Parathyroid adenoma (tissue), 2 donors: ENCODE measurements at regions not wholly inside any gene's neighbourhood (a gene's known extent, or its start where the extent isn't known, plus 50 kb on each side); places are given as distances from the start of the nearest gene placed in this dataset.

Experiments used
- H2AFZ ChIP-seq: fragments of 300-600 bp; sonication (generic); one replicate; pipeline ENCODE4 v1.7.0; 2017; ENCODE audit warnings: antibody characterized with exemption, mild to moderate bottlenecking
- H3K27ac ChIP-seq: fragments of 300-600 bp; sonication (generic); one replicate; pipeline ENCODE4 v1.7.0; 2017
- H3K27me3 ChIP-seq: fragments of 300-600 bp; sonication (generic); one replicate; pipeline ENCODE4 v1.7.0; 2017; ENCODE audit warnings: low read length; ENCODE audit not compliant: control insufficient read depth, insufficient read depth
- H3K36me3 ChIP-seq: fragments of 300-600 bp; sonication (generic); one replicate; pipeline ENCODE4 v1.7.0; 2017; ENCODE audit warnings: low read length; ENCODE audit not compliant: control insufficient read depth, insufficient read depth
- H3K4me1 ChIP-seq: fragments of 300-600 bp; sonication (generic); one replicate; pipeline ENCODE4 v1.7.0; 2017; ENCODE audit warnings: control low read depth
- H3K4me2 ChIP-seq: fragments of 300-600 bp; sonication (generic); one replicate; pipeline ENCODE4 v1.7.0; 2017; ENCODE audit warnings: low read length
- H3K4me3 ChIP-seq: fragments of 300-600 bp; sonication (generic); one replicate; pipeline ENCODE4 v1.7.0; 2017; ENCODE audit warnings: low read depth, low read length
- H3K79me2 ChIP-seq: fragments of 300-600 bp; sonication (generic); one replicate; pipeline ENCODE4 v1.7.0; 2017; ENCODE audit warnings: control low read depth
- H3K9ac ChIP-seq: fragments of 300-600 bp; sonication (generic); one replicate; pipeline ENCODE4 v1.7.0; 2017; ENCODE audit warnings: mild to moderate bottlenecking
- H3K9me3 ChIP-seq: fragments of 300-600 bp; sonication (generic); one replicate; pipeline ENCODE4 v1.7.0; 2017; ENCODE audit warnings: low read length; ENCODE audit not compliant: control insufficient read depth
- TF ChIP-seq, protein P1 (sequence below): fragments of 300-600 bp; sonication (generic); IDR thresholded peaks from one replicate; pipeline ENCODE4 v1.7.0; 2017; ENCODE audit warnings: antibody characterized with exemption, mild to moderate bottlenecking
- donor health status: primary hyperparathyroidism.

DNA sequence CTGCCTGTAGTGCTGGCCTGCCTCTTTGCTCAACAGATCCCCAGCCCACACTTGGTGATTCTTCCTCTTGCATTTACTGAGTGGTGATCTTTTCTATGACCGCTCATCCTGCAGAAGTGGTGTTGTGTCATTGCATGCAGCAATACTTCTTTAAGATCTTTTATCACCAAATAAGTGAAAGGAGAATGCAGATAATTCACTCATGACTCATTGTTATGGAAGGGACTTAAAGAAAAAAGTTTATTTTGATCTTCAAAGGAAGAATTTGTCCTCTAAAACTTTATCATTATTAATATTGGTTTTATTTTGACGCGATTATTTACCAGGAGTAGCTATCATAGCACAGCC lies 489.1 kb upstream of the CELF2 start:
- H3K27ac ChIP-seq: no peak overlapping the region
- no peaks in the 10 kb centered on the region for H3K36me3 ChIP-seq
- no peak overlapping the region for H3K4me3 ChIP-seq
- no peaks in the 10 kb centered on the region for H3K27me3 ChIP-seq
- H3K4me1 ChIP-seq: no peaks in the 10 kb centered on the region
- TF ChIP-seq, protein P1, sequence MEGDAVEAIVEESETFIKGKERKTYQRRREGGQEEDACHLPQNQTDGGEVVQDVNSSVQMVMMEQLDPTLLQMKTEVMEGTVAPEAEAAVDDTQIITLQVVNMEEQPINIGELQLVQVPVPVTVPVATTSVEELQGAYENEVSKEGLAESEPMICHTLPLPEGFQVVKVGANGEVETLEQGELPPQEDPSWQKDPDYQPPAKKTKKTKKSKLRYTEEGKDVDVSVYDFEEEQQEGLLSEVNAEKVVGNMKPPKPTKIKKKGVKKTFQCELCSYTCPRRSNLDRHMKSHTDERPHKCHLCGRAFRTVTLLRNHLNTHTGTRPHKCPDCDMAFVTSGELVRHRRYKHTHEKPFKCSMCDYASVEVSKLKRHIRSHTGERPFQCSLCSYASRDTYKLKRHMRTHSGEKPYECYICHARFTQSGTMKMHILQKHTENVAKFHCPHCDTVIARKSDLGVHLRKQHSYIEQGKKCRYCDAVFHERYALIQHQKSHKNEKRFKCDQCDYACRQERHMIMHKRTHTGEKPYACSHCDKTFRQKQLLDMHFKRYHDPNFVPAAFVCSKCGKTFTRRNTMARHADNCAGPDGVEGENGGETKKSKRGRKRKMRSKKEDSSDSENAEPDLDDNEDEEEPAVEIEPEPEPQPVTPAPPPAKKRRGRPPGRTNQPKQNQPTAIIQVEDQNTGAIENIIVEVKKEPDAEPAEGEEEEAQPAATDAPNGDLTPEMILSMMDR: no peak
- no peaks in the 10 kb centered on the region for H3K79me2 ChIP-seq
- H3K4me2 ChIP-seq: no peak overlapping the region
- H3K9ac ChIP-seq: no peak overlapping the region
- no peaks in the 10 kb centered on the region for H3K9me3 ChIP-seq
- no peak overlapping the region for H2AFZ ChIP-seq

DNA sequence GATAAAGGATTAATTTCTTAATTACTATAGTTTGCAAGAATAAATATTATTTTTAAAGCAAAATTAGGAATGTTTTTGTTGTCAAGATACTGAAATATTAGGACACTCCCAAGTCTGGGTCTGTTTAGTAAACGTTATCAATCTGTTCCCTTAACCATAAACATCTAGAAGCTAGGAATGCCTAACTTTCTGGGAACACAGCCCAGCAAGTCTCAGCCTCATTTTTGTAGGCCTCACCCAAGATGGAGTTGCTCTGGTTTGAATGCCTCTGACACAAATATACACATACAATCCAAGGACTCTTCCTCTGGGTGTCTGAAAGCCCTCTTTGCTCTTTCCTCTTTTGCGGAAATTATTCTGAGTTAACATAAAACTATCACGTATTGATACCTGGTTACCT lies 487.4 kb upstream of the CELF2 start:
- H3K4me3 ChIP-seq: no peak overlapping the region
- no peaks in the 10 kb centered on the region for H3K79me2 ChIP-seq
- no peaks in the 10 kb centered on the region for H3K36me3 ChIP-seq
- H3K27ac ChIP-seq: no peak overlapping the region
- H3K4me2 ChIP-seq: no peak overlapping the region
- TF ChIP-seq, protein P1: no peak
- H2AFZ ChIP-seq: no peak overlapping the region
- H3K9ac ChIP-seq: no peak overlapping the region
- H3K27me3 ChIP-seq: no peaks in the 10 kb centered on the region
- no peaks in the 10 kb centered on the region for H3K4me1 ChIP-seq
- no peaks in the 10 kb centered on the region for H3K9me3 ChIP-seq

DNA sequence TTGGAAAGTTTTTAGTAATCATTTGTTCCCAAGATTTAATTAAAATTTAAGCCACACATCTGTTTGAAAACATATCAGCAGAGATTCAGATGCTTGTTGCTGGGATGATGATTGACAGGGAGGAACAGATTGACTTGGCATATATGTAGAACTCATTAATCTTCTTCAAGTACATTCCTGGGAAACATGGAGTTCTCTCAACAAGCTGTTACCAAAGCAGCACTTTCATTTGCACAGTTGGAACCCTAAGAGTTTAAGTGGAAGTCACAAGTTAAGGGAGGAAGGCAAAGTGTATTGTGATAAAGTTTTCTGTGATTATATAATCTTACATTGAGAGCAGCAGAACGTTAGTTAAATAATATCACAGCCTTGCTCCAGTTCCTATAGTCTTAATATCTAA lies 485.4 kb upstream of the CELF2 start:
- H3K4me1 ChIP-seq: no peaks in the 10 kb centered on the region
- H2AFZ ChIP-seq: no peak overlapping the region
- no peak overlapping the region for H3K4me3 ChIP-seq
- no peaks in the 10 kb centered on the region for H3K27me3 ChIP-seq
- H3K9ac ChIP-seq: no peak overlapping the region
- TF ChIP-seq, protein P1: no peak
- H3K36me3 ChIP-seq: no peaks in the 10 kb centered on the region
- no peaks in the 10 kb centered on the region for H3K9me3 ChIP-seq
- no peak overlapping the region for H3K27ac ChIP-seq
- no peaks in the 10 kb centered on the region for H3K79me2 ChIP-seq
- H3K4me2 ChIP-seq: no peak overlapping the region

DNA sequence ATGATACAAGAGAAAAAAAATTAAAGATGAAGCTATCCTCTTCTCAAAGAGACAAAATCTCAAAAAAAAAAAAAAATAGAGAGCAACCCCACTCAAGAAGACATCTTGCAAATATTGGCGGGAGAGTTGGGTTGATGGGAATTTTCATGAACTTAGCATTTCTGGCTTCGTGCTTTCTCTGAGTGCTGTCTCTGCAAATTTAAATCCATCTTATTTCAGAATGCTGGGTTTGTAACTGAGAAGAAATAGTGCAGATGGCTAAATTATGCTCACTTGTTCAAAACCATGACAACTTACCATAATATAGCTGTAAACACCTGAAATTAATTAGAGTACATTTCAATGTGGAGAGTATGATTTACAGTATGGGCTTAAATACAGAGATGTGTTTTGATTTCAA lies 484.8 kb upstream of the CELF2 start:
- Histone ChIP-seq H3K27me3 (no peaks in the 10 kb centered on the region), H3K9me3 (no peaks in the 10 kb centered on the region), H2AFZ (no peak overlapping the region), H3K4me1 (no peaks in the 10 kb centered on the region), H3K9ac (no peak overlapping the region), H3K36me3 (no peaks in the 10 kb centered on the region), H3K79me2 (no peaks in the 10 kb centered on the region), H3K4me3 (no peak overlapping the region), H3K4me2 (no peak overlapping the region), H3K27ac (no peak overlapping the region)
- TF ChIP-seq, protein P1: no peak

DNA sequence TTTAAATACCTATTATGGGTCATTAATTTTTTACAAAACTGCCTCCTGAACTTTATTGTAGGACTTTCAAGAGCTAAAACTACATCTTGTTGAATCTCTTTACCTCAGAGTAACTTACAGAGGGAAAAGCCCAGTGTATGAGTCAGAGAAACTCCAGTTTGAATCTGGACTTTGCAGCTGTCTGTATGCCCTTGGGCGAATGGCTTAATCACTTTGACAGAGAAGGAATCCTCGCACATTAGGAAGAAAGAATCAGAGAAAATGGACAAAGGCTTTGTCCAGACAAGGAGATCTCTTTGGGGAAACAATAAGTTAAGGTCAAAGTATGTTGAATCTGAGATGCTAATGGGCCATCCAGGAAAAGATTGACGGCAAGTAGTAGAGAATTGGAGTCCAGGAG lies 484.2 kb upstream of the CELF2 start:
- no peak overlapping the region for H2AFZ ChIP-seq
- no peak overlapping the region for H3K27ac ChIP-seq
- no peaks in the 10 kb centered on the region for H3K9me3 ChIP-seq
- no peak overlapping the region for H3K9ac ChIP-seq
- H3K79me2 ChIP-seq: no peaks in the 10 kb centered on the region
- TF ChIP-seq, protein P1: no peak
- H3K4me2 ChIP-seq: no peak overlapping the region
- no peaks in the 10 kb centered on the region for H3K27me3 ChIP-seq
- H3K36me3 ChIP-seq: no peaks in the 10 kb centered on the region
- no peak overlapping the region for H3K4me3 ChIP-seq
- H3K4me1 ChIP-seq: no peaks in the 10 kb centered on the region
